Lower leg skin (tissue), 4 donors: ENCODE measurements at regions not wholly inside any gene's neighbourhood (a gene's known extent, or its start where the extent isn't known, plus 50 kb on each side); places are given as distances from the start of the nearest gene placed in this dataset.

Experiments
- DNase-seq, 2 donors: peaks; one replicate each; pipeline ENCODE4 v3.0.0-alpha.2; 2019; ENCODE audit warnings: low spot score in 2 of 2
- H3K4me3 ChIP-seq: fragments of 200-600 bp; sonication (generic); 2 replicates; pipeline ENCODE4 v1.5.1; 2017; ENCODE audit warnings: mild to moderate bottlenecking, low read depth; ENCODE audit not compliant: poor library complexity, severe bottlenecking
- POLR2A ChIP-seq, 2 donors: fragments of 450-650 bp; IDR thresholded peaks; one replicate each; pipeline ENCODE4 v1.6.1; 2016 to 2017; ENCODE audit warnings: antibody characterized with exemption in 2 of 2, mild to moderate bottlenecking in 1 of 2, moderate library complexity in 1 of 2
- WGBS, 2 donors: methylation state at CpG; one replicate each; pipeline ENCODE4 v1.1.5; 2018; 5-methylcytosine and 5-hydroxymethylcytosine counted together
- intact Hi-C: fragments of 100-400 bp; cut with DNase I; formaldehyde crosslinking; loops from one replicate; pipeline ENCODE4 v1.15.0; 2023; ENCODE audit warnings: low total_unique reads
- TF ChIP-seq, protein P1 (sequence below), 3 donors: fragments of 450-650 bp; IDR thresholded peaks; one replicate each; pipeline ENCODE4 v1.5.1; 2016; ENCODE audit warnings: antibody characterized with exemption in 3 of 3, mild to moderate bottlenecking in 3 of 3, moderate library complexity in 2 of 3

DNA sequence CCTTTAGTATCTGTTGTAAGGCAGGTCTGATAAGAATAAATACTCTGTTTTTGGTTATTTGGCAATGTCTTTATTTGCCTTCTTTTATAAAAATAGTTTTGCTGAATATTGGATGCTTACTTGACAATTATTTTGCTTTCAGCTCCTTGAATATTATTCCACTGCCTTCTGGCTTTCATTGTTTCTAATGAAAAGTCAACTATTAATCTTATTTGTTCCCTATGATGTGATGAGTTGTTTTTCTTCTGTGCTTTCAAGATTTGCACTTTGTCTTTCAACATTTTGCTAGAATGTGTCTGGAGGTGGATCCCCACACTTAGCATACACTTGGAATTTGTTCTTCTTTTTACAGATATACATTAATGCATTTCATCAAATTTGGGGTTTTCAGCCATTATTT is 203.8 kb upstream of the PTPRZ1 start:
- no peak overlapping the region for H3K4me3 ChIP-seq
- DNase-seq: no peak
- TF ChIP-seq POLR2A (IDR thresholded peaks at IDR 0.05): no peak
- TF ChIP-seq, protein P1, sequence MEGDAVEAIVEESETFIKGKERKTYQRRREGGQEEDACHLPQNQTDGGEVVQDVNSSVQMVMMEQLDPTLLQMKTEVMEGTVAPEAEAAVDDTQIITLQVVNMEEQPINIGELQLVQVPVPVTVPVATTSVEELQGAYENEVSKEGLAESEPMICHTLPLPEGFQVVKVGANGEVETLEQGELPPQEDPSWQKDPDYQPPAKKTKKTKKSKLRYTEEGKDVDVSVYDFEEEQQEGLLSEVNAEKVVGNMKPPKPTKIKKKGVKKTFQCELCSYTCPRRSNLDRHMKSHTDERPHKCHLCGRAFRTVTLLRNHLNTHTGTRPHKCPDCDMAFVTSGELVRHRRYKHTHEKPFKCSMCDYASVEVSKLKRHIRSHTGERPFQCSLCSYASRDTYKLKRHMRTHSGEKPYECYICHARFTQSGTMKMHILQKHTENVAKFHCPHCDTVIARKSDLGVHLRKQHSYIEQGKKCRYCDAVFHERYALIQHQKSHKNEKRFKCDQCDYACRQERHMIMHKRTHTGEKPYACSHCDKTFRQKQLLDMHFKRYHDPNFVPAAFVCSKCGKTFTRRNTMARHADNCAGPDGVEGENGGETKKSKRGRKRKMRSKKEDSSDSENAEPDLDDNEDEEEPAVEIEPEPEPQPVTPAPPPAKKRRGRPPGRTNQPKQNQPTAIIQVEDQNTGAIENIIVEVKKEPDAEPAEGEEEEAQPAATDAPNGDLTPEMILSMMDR (IDR thresholded peaks at IDR 0.05): no peak
- intact Hi-C loops: no loop called here

DNA sequence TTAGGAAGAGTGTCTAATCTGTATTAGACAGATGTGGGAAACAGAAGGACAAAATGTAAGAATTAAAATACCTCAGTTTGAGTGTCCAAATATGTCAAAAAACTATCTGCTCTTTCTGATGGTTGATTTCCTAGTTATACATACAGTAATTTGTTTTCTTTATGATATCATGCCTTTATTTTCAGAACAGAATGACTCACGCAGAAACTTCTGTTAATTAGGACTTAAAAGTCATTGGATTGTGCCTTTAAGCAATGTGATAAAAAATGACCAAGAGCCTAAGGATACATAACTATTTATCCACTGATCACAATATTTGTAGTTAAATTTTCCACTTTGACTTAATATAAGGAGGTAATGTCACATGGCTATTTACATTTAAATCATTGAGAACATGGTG is 206.7 kb upstream of the PTPRZ1 start:
- intact Hi-C loops: no loop called here
- H3K4me3 ChIP-seq: no peak overlapping the region
- DNase-seq: no peak
- 69 to 84% methylated on average over 1 of the region's 1 CpG for WGBS, 2 donors
- no peak for TF ChIP-seq POLR2A (IDR thresholded peaks at IDR 0.05)
- TF ChIP-seq, protein P1 (IDR thresholded peaks at IDR 0.05): no peak

DNA sequence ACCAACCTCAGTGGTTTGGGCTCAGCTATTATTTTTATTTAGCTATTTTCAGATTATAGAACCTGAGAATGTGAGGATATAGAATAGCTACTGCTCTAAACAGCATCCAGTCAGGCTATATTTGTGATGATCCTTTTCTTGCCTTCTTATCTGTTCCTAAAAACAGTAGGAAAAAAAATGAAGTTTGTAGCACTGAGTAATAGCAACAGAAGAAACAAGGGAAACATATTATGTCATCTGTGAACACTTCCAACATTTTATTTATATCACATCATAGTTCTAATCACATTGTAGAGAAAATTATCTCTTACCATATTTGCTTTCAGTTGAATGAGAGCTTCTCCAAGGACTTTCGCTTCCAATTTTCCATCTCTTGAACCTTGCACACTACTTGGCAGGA is 229.6 kb upstream of the PTPRZ1 start:
- DNase-seq: no peak
- intact Hi-C loops: no loop called here
- WGBS, 2 donors: 53 to 71% methylated on average over 1 of the region's 1 CpG
- TF ChIP-seq, protein P1 (IDR thresholded peaks at IDR 0.05): no peak
- TF ChIP-seq POLR2A (IDR thresholded peaks at IDR 0.05): no peak
- no peak overlapping the region for H3K4me3 ChIP-seq

- intact Hi-C loops: no loop called here
- TF ChIP-seq, protein P1 (IDR thresholded peaks at IDR 0.05): no peak
- no peak for TF ChIP-seq POLR2A (IDR thresholded peaks at IDR 0.05)
- H3K4me3 ChIP-seq: no peak overlapping the region
- no peak for DNase-seq
- 95 to 96% methylated on average over 5 of the region's 5 CpGs for WGBS, 2 donors
These were observed 233.3 kb upstream of the PTPRZ1 start for GRCh38 chr7:121639705-121640104.

DNA sequence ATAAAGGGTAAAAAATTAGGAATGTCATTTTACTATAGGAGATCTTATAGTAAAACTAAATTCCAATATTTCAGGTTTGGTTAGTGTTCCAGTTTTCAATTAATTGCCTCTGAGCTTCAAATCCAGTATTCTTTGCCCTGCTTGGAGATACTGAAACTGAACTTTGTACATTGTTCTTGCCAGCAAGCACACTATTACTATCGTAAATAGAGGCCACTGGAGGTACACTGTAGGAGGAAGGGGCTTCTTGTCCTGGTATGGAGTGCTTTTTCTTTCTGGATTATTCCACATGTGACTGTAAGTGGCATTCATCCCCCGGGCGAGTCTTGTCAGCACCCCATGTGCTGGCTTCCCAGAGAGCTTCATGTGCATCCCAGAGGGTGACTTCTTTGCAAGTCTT is 234.7 kb upstream of the PTPRZ1 start:
- intact Hi-C loops: no loop called here
- H3K4me3 ChIP-seq: no peak overlapping the region
- DNase-seq: no peak
- WGBS, 2 donors: 83 to 96% methylated on average over 3 of the region's 3 CpGs
- TF ChIP-seq POLR2A (IDR thresholded peaks at IDR 0.05): no peak
- TF ChIP-seq, protein P1 (IDR thresholded peaks at IDR 0.05): no peak

DNA sequence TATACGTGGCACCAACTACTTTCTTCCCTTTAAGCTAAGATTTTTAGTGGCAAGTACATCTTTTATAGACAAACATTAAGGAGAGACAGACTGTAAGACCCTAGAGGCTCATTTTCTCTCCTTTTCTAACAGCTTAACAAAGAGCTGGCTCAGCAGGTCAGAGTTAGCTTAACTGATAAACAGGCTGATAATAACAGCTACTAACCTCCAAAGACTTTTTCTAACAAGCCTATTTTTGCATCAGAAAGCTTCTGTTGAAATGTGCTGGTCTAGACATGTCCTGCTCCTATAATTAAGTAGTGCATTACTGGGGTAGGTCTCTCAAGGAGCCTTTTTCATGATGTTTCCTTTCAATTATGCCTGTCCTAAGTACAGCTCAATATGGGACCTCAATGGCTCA is 238.2 kb upstream of the FAM3C start:
- TF ChIP-seq POLR2A (IDR thresholded peaks at IDR 0.05): no peak
- TF ChIP-seq, protein P1 (IDR thresholded peaks at IDR 0.05): no peak
- DNase-seq: no peak
- no peak overlapping the region for H3K4me3 ChIP-seq
- 19 to 30% methylated on average over 1 of the region's 1 CpG for WGBS, 2 donors
- intact Hi-C loops: no loop called here
